ENCODE measurements at regions not wholly inside any gene's neighbourhood (a gene's known extent, or its start where the extent isn't known, plus 50 kb on each side); places are given as distances from the start of the nearest gene placed in this dataset.

DNA sequence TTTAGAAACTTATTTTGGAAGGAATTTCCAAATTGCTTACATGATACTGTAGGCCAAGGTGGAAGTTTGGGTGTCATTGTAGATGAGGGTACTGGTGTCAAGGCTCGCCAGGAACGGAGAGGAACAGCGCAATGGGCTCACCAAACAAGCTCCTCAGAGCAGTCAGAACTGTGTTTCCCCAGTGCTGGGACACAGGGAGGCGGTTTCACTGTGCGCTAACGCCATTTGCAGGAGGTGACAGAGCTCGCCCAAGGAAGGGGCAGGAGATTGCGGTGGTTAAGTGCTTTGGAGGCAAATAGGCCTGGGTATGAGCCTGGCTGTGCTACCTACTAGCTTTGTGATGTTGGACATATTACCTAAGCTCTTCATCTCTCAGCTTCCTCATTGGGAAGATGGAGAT is 57.3 kb downstream of the HHEX start:
- TF ChIP-seq CTCF (IDR thresholded peaks at IDR 0.05; ENCODE audit: insufficient read depth, low read depth, low read length), result no peak
- H3K4me3 ChIP-seq (ENCODE audit: low read depth, low read length), result no peak overlapping the region

DNA sequence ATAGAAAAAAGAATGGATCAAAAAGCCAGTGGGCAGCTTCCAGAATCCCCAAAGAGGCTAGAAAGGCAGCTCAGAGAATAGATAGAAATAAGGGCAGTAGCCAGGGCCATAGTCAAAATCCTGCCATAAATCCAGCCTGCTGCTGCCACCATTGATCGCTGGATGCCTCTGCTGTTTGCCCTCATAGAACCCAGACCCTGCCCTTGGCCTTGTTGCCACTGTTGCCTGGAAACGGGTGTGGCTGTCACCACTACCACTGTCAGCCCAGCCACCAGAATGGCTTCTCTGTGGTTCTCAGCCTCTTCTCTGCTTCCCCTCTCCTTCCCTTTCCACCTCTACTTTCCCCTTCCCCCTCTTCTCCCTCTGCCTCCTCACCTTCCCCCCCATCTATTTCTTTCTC is 57.8 kb downstream of the HHEX start:
- TF ChIP-seq CTCF (IDR thresholded peaks at IDR 0.05; ENCODE audit: insufficient read depth, low read depth, low read length), result no peak
- H3K4me3 ChIP-seq (ENCODE audit: low read depth, low read length), result no peak overlapping the region
- DNase-seq (ENCODE audit: low read depth), result no peak

More for the DNA sequence above, 57.3 kb downstream of the HHEX start:
- DNase-seq (ENCODE audit: low read depth), result no peak

- no peak for TF ChIP-seq CTCF (IDR thresholded peaks at IDR 0.05; ENCODE audit: insufficient read depth, low read depth, low read length)
- no peak overlapping the region for H3K4me3 ChIP-seq (ENCODE audit: low read depth, low read length)
- DNase-seq (ENCODE audit: low read depth), result peak; percentile 69
Measured at GRCh38 chr10:92750791-92751533, 61.2 kb downstream of the HHEX start.

- TF ChIP-seq CTCF (IDR thresholded peaks at IDR 0.05; ENCODE audit: insufficient read depth, low read depth, low read length), result no peak
- H3K4me3 ChIP-seq (ENCODE audit: low read depth, low read length), result no peak overlapping the region
- DNase-seq (ENCODE audit: low read depth), result no peak
Measured at GRCh38 chr10:92751534-92751811, 61.7 kb downstream of the HHEX start.

DNA sequence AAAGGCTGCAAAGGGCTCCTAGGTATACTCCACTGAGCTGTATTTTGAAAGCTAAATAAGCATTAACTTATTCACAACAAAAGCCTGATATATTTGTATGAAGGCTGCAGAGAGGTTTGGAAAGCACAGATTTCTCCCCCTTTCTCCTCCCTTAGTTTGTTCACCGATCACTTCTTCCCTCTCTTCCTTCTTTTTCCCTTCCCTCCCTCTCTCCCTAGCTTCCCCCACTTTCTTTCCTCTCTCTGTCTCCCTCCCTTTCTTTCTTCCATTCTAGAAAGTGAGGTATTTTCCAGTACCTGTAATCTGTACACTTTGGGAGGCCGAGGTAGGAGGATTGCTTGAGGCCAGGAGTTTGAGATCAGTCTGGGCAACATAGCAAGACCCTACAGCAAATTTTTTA is 62.1 kb downstream of the HHEX start:
- no peak for DNase-seq (ENCODE audit: low read depth)
- no peak overlapping the region for H3K4me3 ChIP-seq (ENCODE audit: low read depth, low read length)
- TF ChIP-seq CTCF (IDR thresholded peaks at IDR 0.05; ENCODE audit: insufficient read depth, low read depth, low read length), result no peak

GRCh38 chr10:92753865-92754264 is 64.1 kb downstream of the HHEX start:
- no peak overlapping the region for H3K4me3 ChIP-seq (ENCODE audit: low read depth, low read length)
- TF ChIP-seq CTCF (IDR thresholded peaks at IDR 0.05; ENCODE audit: insufficient read depth, low read depth, low read length), result no peak
- DNase-seq (ENCODE audit: low read depth), result no peak

DNA sequence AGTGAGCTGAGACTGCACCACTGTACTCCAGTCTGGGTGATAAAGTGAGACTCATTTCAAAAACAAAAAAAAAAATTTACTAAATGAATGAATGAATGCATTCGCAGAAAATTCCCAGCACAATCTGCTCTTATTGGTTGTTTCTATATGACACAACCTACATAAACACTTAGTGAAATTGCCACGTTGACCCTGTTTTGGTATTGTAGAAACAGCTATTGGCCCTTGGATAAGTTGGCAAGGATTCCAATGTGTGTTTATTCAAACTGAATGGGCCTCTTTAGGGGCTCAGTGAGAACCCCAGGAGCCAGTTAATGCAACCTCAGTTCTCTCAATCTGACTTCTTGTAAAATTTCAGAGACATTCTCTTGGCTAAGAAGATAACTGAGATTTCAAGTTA is 66.0 kb downstream of the HHEX start:
- no peak for DNase-seq (ENCODE audit: low read depth)
- H3K4me3 ChIP-seq (ENCODE audit: low read depth, low read length), result no peak overlapping the region
- TF ChIP-seq CTCF (IDR thresholded peaks at IDR 0.05; ENCODE audit: insufficient read depth, low read depth, low read length), result no peak

Measured in fibroblast of villous mesenchyme (primary cell).